GM18511 (cell line): ENCODE measurements at regions not wholly inside any gene's neighbourhood (a gene's known extent, or its start where the extent isn't known, plus 50 kb on each side); places are given as distances from the start of the nearest gene placed in this dataset.
"Not testable (repeated sequence)": the region's sequence is repeated elsewhere in the genome, so short reads cannot be mapped to it uniquely, and the experiment has no call there.

Experiments used
- ATAC-seq: cut with Tn5 transposase; IDR thresholded peaks from one replicate; pipeline ENCODE4 v1.9.1; 2021; ENCODE audit warnings: mild to moderate bottlenecking, moderate library complexity; ENCODE audit not compliant: unreplicated experiment

- ATAC-seq, result no peak
Observed at GRCh38 chr4:54571293-54572151, 86.2 kb upstream of the KIT start.

DNA sequence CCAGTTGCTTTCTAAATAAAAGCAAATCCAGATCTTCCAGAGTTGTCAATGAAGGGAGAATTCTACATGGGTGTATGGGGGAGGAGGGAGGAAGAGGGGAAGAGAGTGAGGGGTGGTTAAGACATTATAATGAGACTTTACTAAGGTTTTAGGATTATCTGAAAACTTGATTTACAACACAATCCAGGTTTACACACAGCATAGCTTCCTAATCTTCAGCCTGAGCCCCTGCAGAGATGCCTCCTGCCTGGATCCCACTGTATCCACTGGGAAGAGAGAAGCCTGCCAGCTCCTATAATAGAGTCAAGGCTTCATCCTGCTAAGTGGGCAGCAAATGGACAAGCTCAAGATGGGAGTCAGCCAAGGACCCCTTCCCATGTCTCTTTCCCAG, 85.6 kb upstream of the KIT start:
- no peak for ATAC-seq

DNA sequence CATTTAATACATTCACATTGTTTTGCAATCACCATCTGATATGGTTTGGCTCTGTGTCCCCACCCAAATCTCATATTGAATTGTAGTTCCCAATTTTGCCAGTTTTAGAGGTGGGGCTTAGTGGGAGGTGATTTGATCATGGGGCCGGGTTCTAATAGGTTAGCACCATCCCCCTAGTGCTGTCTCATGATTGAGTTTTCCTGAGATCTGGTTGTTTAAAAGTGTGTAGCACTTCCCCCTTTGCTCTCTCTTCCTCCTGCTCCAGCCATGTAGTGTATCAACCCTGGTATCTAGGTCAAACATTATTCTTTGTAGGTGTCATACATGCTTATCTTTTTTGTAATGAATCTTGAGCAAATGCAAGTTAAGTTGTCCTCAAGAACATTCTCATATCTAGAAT, 83.3 kb upstream of the KIT start:
- no peak for ATAC-seq

DNA sequence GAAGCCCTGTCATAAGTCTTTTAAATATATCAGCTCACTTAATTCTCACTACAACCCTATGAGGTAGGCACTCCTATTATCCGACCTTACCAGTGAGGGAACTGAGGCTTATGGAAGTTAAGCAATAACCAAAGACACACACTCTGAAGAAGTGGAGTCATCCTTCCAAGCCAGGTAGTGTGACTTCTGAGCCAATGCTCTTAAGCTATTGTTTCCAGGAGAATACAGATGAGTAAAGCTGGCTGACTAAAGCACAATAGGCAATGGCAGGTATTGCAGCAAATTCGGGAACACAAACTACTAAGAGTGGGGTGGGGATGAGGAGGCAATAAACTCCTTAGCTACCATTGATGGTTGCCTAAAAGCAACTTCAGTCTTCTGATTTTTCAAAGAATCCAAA, 81.8 kb upstream of the KIT start:
- ATAC-seq, result no peak

GRCh38 chr4:54581807-54582206, 76.0 kb upstream of the KIT start:
- no peak for ATAC-seq

DNA sequence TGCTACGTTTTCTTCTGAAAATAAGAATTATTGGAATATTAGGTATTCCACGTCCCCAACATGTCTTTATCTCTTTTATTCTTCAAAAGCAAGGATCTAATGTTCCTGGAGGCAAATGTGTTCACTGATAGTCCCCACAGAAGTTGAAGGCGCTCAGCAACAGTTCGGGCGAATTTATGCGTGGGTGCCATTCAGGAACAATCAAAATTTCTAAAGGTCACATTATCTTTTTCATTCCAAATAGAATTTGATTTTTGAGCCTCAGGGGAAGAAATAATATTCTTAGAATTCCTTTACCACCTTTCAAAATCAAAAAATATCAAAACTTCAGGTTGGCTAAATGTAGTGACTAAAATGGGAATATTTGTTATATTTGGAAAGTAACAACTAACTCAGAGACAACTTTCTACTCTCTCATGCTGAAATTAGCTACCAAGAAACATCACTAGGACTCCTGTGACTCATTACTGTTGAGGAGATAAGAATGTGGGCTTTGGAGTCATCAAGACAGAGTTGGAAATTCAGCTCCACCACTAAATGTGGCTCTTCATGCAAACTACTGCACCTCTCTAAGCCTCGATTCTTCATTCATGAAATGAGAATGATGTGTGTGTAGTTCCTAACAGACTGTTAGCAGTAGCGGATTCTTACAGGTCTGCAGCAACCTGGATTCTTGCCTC, 72.3 kb upstream of the KIT start:
- no peak for ATAC-seq

GRCh38 chr4:54586320-54586955, 71.3 kb upstream of the KIT start:
- no peak for ATAC-seq

GRCh38 chr4:54587107-54587891, 70.5 kb upstream of the KIT start:
- no peak for ATAC-seq

- ATAC-seq, result no peak
Observed at GRCh38 chr4:54588404-54588803, 69.4 kb upstream of the KIT start.

DNA sequence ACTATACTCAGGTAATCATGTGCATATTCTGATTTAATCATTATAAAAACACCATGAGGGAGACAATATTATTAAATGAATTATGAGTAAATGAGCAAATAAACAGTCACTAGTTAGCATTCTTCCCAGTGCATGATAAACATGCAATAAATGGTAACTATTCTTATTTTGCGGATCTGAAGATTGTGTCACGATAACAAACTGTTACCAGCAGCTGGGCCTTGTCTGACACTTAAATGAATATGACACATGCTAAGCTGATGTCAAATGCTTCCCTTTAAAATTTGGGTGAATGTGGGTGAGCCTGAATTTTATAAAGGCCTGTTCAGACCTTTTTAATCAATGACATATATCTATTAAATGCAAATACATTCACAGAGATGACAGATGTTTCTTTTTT, 68.2 kb upstream of the KIT start:
- ATAC-seq, result no peak

DNA sequence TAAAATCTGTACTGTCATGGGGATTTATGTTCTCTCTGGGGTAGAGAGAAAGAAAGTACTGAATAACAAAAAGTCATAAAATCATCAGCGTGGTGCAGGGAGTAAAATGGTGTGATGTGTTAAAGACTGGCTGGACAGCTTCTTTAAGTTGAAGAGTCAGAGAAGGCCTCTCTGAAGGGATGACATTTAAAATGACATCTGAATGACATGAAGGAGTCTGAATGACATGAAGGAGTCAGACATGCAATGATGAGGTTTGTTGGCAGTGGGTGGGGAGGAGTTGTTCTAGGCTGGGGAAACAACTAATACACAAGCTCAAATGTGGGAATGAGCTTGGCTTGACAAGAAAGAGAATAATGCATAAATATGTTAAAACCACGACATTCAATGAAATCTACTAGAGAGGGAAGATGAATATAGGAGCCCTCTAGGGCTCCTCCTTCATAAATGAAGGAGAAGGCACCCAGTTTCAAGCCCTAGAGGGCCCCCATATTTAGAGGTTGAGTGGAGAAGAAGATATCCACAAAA, 63.9 kb upstream of the KIT start:
- no peak for ATAC-seq

DNA sequence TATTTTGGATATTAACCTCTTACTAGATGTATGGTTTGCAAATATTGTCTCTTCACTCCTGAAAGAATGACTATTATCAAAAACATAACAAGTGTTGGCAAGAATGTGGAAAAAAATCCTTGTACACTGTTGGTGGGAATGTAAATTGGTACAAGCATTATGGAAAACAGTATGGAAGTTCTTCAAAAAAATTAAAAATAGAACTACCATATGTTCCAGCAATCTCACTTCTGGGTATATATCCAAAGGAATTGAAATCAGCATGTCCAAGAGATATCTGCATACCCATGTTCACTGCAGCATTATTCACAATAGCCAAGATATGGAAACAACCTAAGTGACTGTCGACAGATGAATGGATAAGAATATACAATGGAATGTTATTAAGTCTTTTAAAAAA, 61.6 kb upstream of the KIT start:
- no peak for ATAC-seq

DNA sequence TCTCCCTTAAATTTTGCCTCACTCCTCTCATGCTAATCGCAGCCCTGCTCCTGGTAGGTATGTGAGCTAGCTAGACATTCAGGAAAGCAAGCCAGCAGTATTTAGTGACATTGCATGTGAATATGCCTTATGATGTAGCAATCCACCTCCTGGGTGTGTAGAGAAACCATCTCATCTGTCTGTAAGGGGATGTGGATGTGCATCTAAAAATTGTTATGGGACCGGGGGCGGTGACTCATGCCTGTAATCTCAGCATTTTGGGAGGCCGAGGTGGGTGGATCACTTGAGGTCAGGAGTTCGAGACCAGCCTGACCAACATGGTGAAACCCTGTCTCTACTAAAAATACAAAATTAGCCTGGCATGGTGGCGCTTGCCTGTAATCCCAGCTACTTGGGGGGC, 60.1 kb upstream of the KIT start:
- not testable (repeated sequence) for ATAC-seq

DNA sequence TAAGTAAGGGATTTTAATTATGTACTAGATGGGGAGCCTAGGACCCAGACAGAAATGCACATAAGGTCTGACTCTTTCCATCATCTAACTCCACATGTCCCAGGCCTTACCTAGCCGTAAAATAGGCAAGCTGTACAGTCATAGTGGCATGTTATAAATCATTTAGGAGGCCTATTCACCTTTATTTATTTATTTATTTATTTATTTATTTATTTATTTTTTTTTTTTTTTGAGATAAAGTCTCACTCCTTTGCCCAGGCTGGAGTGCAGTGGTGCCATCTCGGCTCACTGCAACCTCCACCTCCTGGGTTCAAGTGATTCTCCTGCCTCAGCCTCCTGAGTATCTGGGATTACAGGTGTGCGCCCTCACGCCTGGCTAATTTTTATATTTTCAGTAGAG, 55.6 kb upstream of the KIT start:
- not testable (repeated sequence) for ATAC-seq

DNA sequence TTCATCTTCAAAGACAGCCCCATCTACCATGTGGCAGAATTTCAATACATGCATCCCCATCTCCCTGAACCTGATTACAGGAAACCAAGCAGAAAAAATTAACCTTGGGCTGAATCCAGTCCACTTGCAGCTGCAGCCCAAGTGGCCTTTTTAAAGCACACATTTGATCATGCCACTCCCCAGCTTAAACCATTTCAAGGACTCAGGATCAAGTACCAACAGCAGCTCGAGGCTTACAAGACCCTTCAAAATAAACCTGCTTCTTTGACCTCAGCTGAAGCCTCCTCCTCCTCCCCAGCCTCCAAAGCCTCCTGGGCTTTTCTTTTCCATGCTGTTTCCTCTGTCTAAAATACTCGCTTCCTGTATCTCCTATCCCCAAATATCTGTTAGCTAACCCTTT, 50.7 kb upstream of the KIT start:
- no peak for ATAC-seq

GRCh38 chr4:54607521-54607920, 50.2 kb upstream of the KIT start:
- no peak for ATAC-seq
